GM12878 (cell line): ENCODE measurements at regions not wholly inside any gene's neighbourhood (a gene's known extent, or its start where the extent isn't known, plus 50 kb on each side); places are given as distances from the start of the nearest gene placed in this dataset.

ENCODE experiments used
- ATAC-seq: fragments of 200-7000 bp; cut with Tn5 transposase; 3 replicates; pipeline ENCODE4 v1.9.1; 2020; ENCODE audit warnings: mild to moderate bottlenecking, moderate library complexity
- BruUV-seq: library from RNA; stranded (reverse); fragments of 400-500 nt; replicated peaks from 2 replicates; lab custom pipeline; 2021; lab: Mats Ljungman, UMichigan
- CTCF ChIA-PET: fragments of 300-600 bp; sonication (Branson Sonifier 250); formaldehyde crosslinking; extraction: SDS; loops from one replicate; lab custom pipeline; 2021; ENCODE audit warnings: inconsistent platforms; lab: Yijun Ruan, JAX
- POLR2A ChIA-PET: fragments of 350-600 bp; formaldehyde crosslinking; extraction: SDS; loops from one replicate; lab custom pipeline; 2021; ENCODE audit warnings: inconsistent platforms; lab: Charles Lee
- RAD21 ChIA-PET: fragments of 300-600 bp; sonication (Branson Sonifier 250); formaldehyde crosslinking; loops from one replicate; lab custom pipeline; 2023; ENCODE audit warnings: antibody characterized with exemption; ENCODE audit not compliant: unreplicated experiment; lab: Charles Lee
- SMC1A ChIA-PET: fragments of 300-600 bp; sonication (Branson Sonifier 250); formaldehyde crosslinking; loops from one replicate; lab custom pipeline; 2023; ENCODE audit not compliant: unreplicated experiment, uncharacterized antibody; lab: Charles Lee
- DNase-seq: peaks from one replicate; pipeline ENCODE4 v3.0.0-alpha.2; 2011; ENCODE audit warnings: low read depth, low spot score
- FAIRE-seq: peaks from 3 replicates; lab custom pipeline; 2011; peaks lifted over from hg19 to GRCh38; lab: Jason Lieb, UNC
- H2AFZ ChIP-seq: 2 replicates; pipeline ENCODE4 v1.6.0; 2011; ENCODE audit warnings: low read depth, low read length, control low read depth; ENCODE audit not compliant: control insufficient read depth
- H3K27ac ChIP-seq: 2 replicates; pipeline ENCODE4 v1.5.1; 2011; ENCODE audit warnings: control low read depth; ENCODE audit not compliant: control insufficient read depth, insufficient read depth
- H3K27me3 ChIP-seq, 2 experiments: replicated peaks in 1 of 2; 2 replicates each; pipeline versions ENCODE4 v1.6.0 to v1.6.1; 2011; ENCODE audit warnings: low read length in 1 of 2; ENCODE audit not compliant: control insufficient read depth in 2 of 2, insufficient read depth in 2 of 2
- H3K36me3 ChIP-seq, 2 experiments: 2 replicates each; pipeline ENCODE4 v1.5.1; 2011; ENCODE audit warnings: low read length in 1 of 2; ENCODE audit not compliant: control insufficient read depth in 2 of 2, insufficient read depth in 2 of 2
- H3K4me1 ChIP-seq: 2 replicates; pipeline ENCODE4 v1.6.1; 2011; ENCODE audit warnings: mild to moderate bottlenecking, low read length, moderate library complexity, mixed read lengths; ENCODE audit not compliant: control insufficient read depth, insufficient read depth
- H3K4me2 ChIP-seq: 2 replicates; pipeline ENCODE4 v1.6.0; 2011; ENCODE audit warnings: control low read depth; ENCODE audit not compliant: control insufficient read depth, insufficient read depth
- H3K4me3 ChIP-seq: fragments of 200-600 bp; sonication (generic); 2 replicates; pipeline ENCODE4 v1.5.1; 2016
- H3K79me2 ChIP-seq: 2 replicates; pipeline ENCODE4 v1.6.0; 2011; ENCODE audit warnings: low read length; ENCODE audit not compliant: control insufficient read depth, insufficient read depth
- H3K9ac ChIP-seq: 2 replicates; pipeline ENCODE4 v1.8.0; 2011; ENCODE audit warnings: low read length, control low read depth, mixed read lengths; ENCODE audit not compliant: control insufficient read depth, insufficient read depth
- H3K9me3 ChIP-seq: replicated peaks from 3 replicates; pipeline ENCODE4 v1.5.1; 2011; ENCODE audit warnings: mild to moderate bottlenecking, low read length; ENCODE audit not compliant: control insufficient read depth, insufficient read depth
- H4K20me1 ChIP-seq: 2 replicates; pipeline ENCODE4 v1.6.0; 2011; ENCODE audit not compliant: control insufficient read depth, insufficient read depth
- ATF7 ChIP-seq: fragments of 450-650 bp; IDR thresholded peaks from 2 replicates; pipeline ENCODE4 v1.6.1; 2016; ENCODE audit warnings: low read depth, mild to moderate bottlenecking
- BHLHE40 ChIP-seq, 2 experiments: fragments of 450-650 bp in 1 of 2; IDR thresholded peaks; 2 replicates each; pipeline ENCODE4 v1.6.1; 2011 to 2017; ENCODE audit warnings: low read depth in 2 of 2, borderline replicate concordance in 1 of 2, improper control_type of control experiment in 1 of 2, low read length in 1 of 2, mild to moderate bottlenecking in 1 of 2
- CEBPZ ChIP-seq: fragments of 150-350 bp; IDR thresholded peaks from 2 replicates; pipeline ENCODE4 v1.6.1; 2016; ENCODE audit warnings: low read depth, low read length
- CHD1 ChIP-seq: IDR thresholded peaks from 2 replicates; pipeline ENCODE4 v1.6.1; 2012; ENCODE audit warnings: low read depth, low read length, improper control_type of control experiment
- CHD4 ChIP-seq: fragments of 200-600 bp; sonication (generic); IDR thresholded peaks from 2 replicates; pipeline ENCODE4 v1.6.1; 2016; ENCODE audit warnings: mild to moderate bottlenecking
- DPF2 ChIP-seq: fragments of 450-650 bp; IDR thresholded peaks from 2 replicates; pipeline ENCODE4 v1.6.1; 2017; ENCODE audit warnings: mild to moderate bottlenecking
- EED ChIP-seq: sonication (generic); IDR thresholded peaks from 2 replicates; pipeline ENCODE4 v1.6.1; 2016; ENCODE audit warnings: antibody characterized with exemption, low read depth
- HDAC2 ChIP-seq: fragments of 200-600 bp; sonication (generic); IDR thresholded peaks from 2 replicates; pipeline ENCODE4 v1.6.1; 2017
- KAT2A ChIP-seq: conservative IDR thresholded peaks from 2 replicates; pipeline ENCODE4 v1.6.1; 2011; ENCODE audit warnings: low read depth, low read length; ENCODE audit not compliant: control insufficient read depth
- KLF5 ChIP-seq: fragments of 450-650 bp; IDR thresholded peaks from 2 replicates; pipeline ENCODE4 v1.6.1; 2014; ENCODE audit warnings: mild to moderate bottlenecking; ENCODE audit not compliant: partially characterized antibody
- MTA3 ChIP-seq: IDR thresholded peaks from 2 replicates; pipeline ENCODE4 v1.6.1; 2012; ENCODE audit warnings: low read length, inconsistent platforms, borderline replicate concordance
- NFIC ChIP-seq: IDR thresholded peaks from 2 replicates; pipeline ENCODE4 v1.6.1; 2012; ENCODE audit warnings: low read depth, mild to moderate bottlenecking, inconsistent platforms, low read length, moderate library complexity
- ZBTB11 ChIP-seq: fragments of 450-650 bp; formaldehyde crosslinking; IDR thresholded peaks from 2 replicates; pipeline ENCODE4 v1.5.0; 2022; ENCODE audit warnings: mild to moderate bottlenecking, missing genetic modification characterization
- WGBS: methylation state at CpG from one replicate; pipeline ENCODE4 v1.1.6; 2016; ENCODE audit warnings: low lambda C conversion rate; ENCODE audit not compliant: insufficient replicate concordance, insufficient coverage; ENCODE audit errors: missing lambda C conversion rate; 5-methylcytosine and 5-hydroxymethylcytosine counted together
- in situ Hi-C: fragments of 300-500 bp; cut with MboI; formaldehyde crosslinking; loops from 9 replicates; pipeline ENCODE4 v1.14.3; 2018; ENCODE audit warnings: mixed read lengths
- intact Hi-C: fragments of 100-400 bp; cut with micrococcal nuclease; formaldehyde crosslinking; loops from one replicate; pipeline ENCODE4 v1.14.2; 2022; ENCODE audit not compliant: unreplicated experiment

- Histone ChIP-seq H3K27me3 (no peaks in the 10 kb centered on the region), H3K9me3 (no peaks in the 10 kb centered on the region), H3K4me3 (no peak overlapping the region), H3K9ac (no peak overlapping the region), H3K27ac (no peak overlapping the region), H3K79me2 (no peaks in the 10 kb centered on the region), H3K36me3 (no peaks in the 10 kb centered on the region), H3K4me2 (no peak overlapping the region), H4K20me1 (no peaks in the 10 kb centered on the region), H3K4me1 (no peaks in the 10 kb centered on the region), H2AFZ (no peak overlapping the region)
- WGBS: 40% methylated on average over 7 of the region's 7 CpGs
- TF ChIP-seq BHLHE40 (IDR thresholded peaks at IDR 0.05; ENCODE audit: borderline replicate concordance in 1 of 2, low read depth in 2 of 2, low read length in 1 of 2): no peak
- TF ChIP-seq KLF5: no peak
- POLR2A ChIA-PET: no interaction called here
- in situ Hi-C loops: no loop called here
- SMC1A ChIA-PET: interaction anchor here (0.8 kb wide), 1 partner anchor 9 kb away, joined by 4 read pairs; no protein-coding TSS in a partner anchor
- RAD21 ChIA-PET: no interaction called here
- DNase-seq (no peak), FAIRE-seq (no peak), ATAC-seq (no peak)
- CTCF ChIA-PET: no interaction called here
- intact Hi-C loops: no loop called here
- BruUV-seq: no TSS peak
These were observed 60.6 kb downstream of the PABIR2 start for GRCh38 chrX:134736356-134736755.

- ATAC-seq (0 out of 3 replicates have a peak, but pooled peaks have one; percentile 15), DNase-seq (no peak), FAIRE-seq (no peak)
- Histone ChIP-seq H3K9ac (no peak overlapping the region), H3K79me2 (no peaks in the 10 kb centered on the region), H3K27me3 (no peaks in the 10 kb centered on the region), H3K4me3 (no peak overlapping the region), H3K4me2 (no peak overlapping the region), H3K9me3 (no peaks in the 10 kb centered on the region), H3K36me3 (no peaks in the 10 kb centered on the region), H3K4me1 (no peaks in the 10 kb centered on the region), H4K20me1 (no peaks in the 10 kb centered on the region), H2AFZ (no peak overlapping the region), H3K27ac (no peak overlapping the region)
- intact Hi-C loops (no loop called here), in situ Hi-C loops (no loop called here)
- BruUV-seq: no TSS peak
- ChIA-PET CTCF (no interaction called here), RAD21 (no interaction called here), SMC1A (interaction anchor here (0.7 kb wide), 1 partner anchor 206 kb away, joined by 3 read pairs; no protein-coding TSS in a partner anchor), POLR2A (no interaction called here)
- WGBS: 31% methylated on average over 2 of the region's 2 CpGs
- TF ChIP-seq MTA3 (no peak), KAT2A (no peak), HDAC2 (no peak), NFIC (no peak), CHD4 (no peak), EED (no peak), ZBTB11 (CRISPR knock-in tag) (no peak), CEBPZ (no peak), DPF2 (no peak), ATF7 (no peak), CHD1 (no peak)
These were observed 62.0 kb downstream of the PABIR2 start for GRCh38 chrX:134735015-134735414.
